ENCODE measurements at regions not wholly inside any gene's neighbourhood (a gene's known extent, or its start where the extent isn't known, plus 50 kb on each side); places are given as distances from the start of the nearest gene placed in this dataset.

DNA sequence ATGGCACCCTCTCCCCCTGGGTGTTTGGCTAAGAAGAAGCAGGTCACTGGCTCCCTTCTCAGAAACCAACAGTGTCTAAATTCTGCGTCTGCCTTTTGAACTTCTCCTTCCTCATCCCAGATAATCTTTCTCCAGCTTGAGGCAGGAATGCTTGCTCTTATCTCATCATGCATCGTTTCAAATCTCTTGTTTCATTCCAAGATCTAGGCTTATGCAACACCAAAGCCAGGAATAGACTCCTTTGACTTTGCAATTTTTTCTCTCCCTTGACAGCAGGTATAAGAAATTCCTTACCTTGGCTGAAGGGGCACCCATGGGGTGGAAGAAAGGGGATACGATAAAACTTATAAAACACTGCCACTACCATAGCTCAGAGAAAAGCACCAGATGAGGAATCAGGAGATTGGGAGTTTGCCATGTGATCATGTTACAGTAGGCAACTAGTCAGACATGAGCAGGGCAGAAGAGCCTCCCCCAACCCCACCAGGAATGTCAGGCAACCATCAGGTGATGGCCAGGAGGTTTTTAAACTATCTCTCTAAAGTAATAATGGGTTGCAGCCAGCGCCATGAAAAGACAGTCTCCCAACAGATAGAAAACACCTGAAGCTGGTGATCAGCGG lies 498.9 kb downstream of the KLF12 start:
- H3K79me2 ChIP-seq (ENCODE audit: insufficient read depth, low read length): no peaks in the 10 kb centered on the region
- no peak overlapping the region for H3K4me3 ChIP-seq (replicated peaks in 1 of 3; ENCODE audit: low read depth in 2 of 3, low read length in 3 of 3)
- H4K20me1 ChIP-seq (ENCODE audit: insufficient read depth, low read length): no peaks in the 10 kb centered on the region
- no peak overlapping the region for H3K4me2 ChIP-seq (replicated peaks; ENCODE audit: extremely low read depth, low read length, poor library complexity, severe bottlenecking)
- Mint-ChIP-seq H3K27ac (no peak overlapping the region), H3K36me3 (no peaks in the 10 kb centered on the region), H3K4me1 (no peaks in the 10 kb centered on the region), H3K9me3 (peaks cover under 1 to 17% (median 7%) of the 10 kb centered on the region in 7 donors), H3K27me3 (ENCODE audit: low read depth in 3 of 3) (peaks cover 0 to 1% (median 0%) of the 10 kb centered on the region in 3 donors), H3K4me3 (no peak overlapping the region)
- H3K27me3 ChIP-seq (ENCODE audit: control insufficient read depth in 2 of 2, insufficient read depth in 2 of 2, low read length in 2 of 2): no peaks in the 10 kb centered on the region
- no peak overlapping the region for H3K27ac ChIP-seq (ENCODE audit: low read depth in 1 of 2, low read length in 2 of 2)
- TF ChIP-seq, protein P1, sequence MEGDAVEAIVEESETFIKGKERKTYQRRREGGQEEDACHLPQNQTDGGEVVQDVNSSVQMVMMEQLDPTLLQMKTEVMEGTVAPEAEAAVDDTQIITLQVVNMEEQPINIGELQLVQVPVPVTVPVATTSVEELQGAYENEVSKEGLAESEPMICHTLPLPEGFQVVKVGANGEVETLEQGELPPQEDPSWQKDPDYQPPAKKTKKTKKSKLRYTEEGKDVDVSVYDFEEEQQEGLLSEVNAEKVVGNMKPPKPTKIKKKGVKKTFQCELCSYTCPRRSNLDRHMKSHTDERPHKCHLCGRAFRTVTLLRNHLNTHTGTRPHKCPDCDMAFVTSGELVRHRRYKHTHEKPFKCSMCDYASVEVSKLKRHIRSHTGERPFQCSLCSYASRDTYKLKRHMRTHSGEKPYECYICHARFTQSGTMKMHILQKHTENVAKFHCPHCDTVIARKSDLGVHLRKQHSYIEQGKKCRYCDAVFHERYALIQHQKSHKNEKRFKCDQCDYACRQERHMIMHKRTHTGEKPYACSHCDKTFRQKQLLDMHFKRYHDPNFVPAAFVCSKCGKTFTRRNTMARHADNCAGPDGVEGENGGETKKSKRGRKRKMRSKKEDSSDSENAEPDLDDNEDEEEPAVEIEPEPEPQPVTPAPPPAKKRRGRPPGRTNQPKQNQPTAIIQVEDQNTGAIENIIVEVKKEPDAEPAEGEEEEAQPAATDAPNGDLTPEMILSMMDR (IDR thresholded peaks at IDR 0.05): no peak
- no peak overlapping the region for H2AFZ ChIP-seq (ENCODE audit: insufficient read depth, low read depth, low read length, poor library complexity, severe bottlenecking)
- no peak overlapping the region for H3K9ac ChIP-seq (ENCODE audit: insufficient read depth, low read length, poor library complexity, severe bottlenecking)
- H3K36me3 ChIP-seq (replicated peaks in 1 of 2; ENCODE audit: control insufficient read depth in 1 of 2, insufficient read depth in 2 of 2, low read length in 2 of 2): no peaks in the 10 kb centered on the region
- WGBS (ENCODE audit: insufficient coverage): 96% methylated on average over 3 of the region's 5 CpGs
- no peaks in the 10 kb centered on the region for H3K4me1 ChIP-seq (ENCODE audit: control insufficient read depth in 1 of 2, insufficient read depth in 2 of 2, low read length in 2 of 2)
- intact Hi-C loops (cut with micrococcal nuclease): no loop called here
- DNase-seq: no peak
- peaks cover 0 to 10% of the 10 kb centered on the region in 2 donors for H3K9me3 ChIP-seq (replicated peaks in 1 of 2; ENCODE audit: control insufficient read depth in 1 of 2, insufficient read depth in 1 of 2, low read length in 2 of 2)

DNA sequence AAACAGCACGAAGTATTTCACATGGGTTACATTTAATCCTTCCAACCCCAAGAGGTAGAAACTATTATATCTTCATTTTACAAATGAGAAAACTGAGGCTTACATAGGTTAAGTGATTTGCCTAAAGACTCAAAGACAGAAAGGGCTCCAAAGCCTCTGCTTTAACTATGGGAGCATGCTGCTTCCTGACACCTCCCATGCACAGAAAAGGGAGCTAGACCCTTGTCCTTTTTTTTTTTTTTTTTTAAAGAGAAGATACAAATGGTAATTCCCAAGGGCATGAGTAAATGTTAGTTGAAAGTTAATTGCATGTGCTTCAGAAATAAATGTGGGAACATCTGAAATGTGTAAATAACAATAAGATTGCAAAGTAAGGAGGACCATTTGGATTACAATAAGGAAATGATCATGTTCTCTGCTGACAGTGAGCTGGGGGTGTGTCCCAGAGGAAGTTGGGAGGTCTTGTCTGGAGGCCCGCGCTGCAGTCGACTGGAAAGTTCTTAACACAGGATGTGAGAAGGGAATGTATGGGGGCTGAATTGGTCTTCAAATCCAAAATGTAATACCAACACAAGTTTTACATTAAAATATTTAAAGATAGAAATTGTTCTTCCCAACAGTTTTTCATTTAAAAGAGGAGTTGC lies 500.3 kb downstream of the KLF12 start:
- no peak overlapping the region for H3K4me3 ChIP-seq (replicated peaks in 1 of 3; ENCODE audit: low read depth in 2 of 3, low read length in 3 of 3)
- no peaks in the 10 kb centered on the region for H3K27me3 ChIP-seq (ENCODE audit: control insufficient read depth in 2 of 2, insufficient read depth in 2 of 2, low read length in 2 of 2)
- H3K4me1 Mint-ChIP-seq: no peaks in the 10 kb centered on the region
- peaks cover 0 to 5% of the 10 kb centered on the region in 2 donors for H3K9me3 ChIP-seq (replicated peaks in 1 of 2; ENCODE audit: control insufficient read depth in 1 of 2, insufficient read depth in 1 of 2, low read length in 2 of 2)
- H3K9ac ChIP-seq (ENCODE audit: insufficient read depth, low read length, poor library complexity, severe bottlenecking): no peak overlapping the region
- no peaks in the 10 kb centered on the region for H3K36me3 ChIP-seq (replicated peaks in 1 of 2; ENCODE audit: control insufficient read depth in 1 of 2, insufficient read depth in 2 of 2, low read length in 2 of 2)
- no peak overlapping the region for H3K27ac ChIP-seq (ENCODE audit: low read depth in 1 of 2, low read length in 2 of 2)
- no peak overlapping the region for H2AFZ ChIP-seq (ENCODE audit: insufficient read depth, low read depth, low read length, poor library complexity, severe bottlenecking)
- H3K9me3 Mint-ChIP-seq: peaks cover 0 to 17% (median 5%) of the 10 kb centered on the region in 7 donors
- intact Hi-C loops (cut with micrococcal nuclease): no loop called here
- WGBS (ENCODE audit: insufficient coverage): no CpG with 5 or more reads among the region's 4 CpGs
- H4K20me1 ChIP-seq (ENCODE audit: insufficient read depth, low read length): no peaks in the 10 kb centered on the region
- DNase-seq: no peak
- no peaks in the 10 kb centered on the region for H3K4me1 ChIP-seq (ENCODE audit: control insufficient read depth in 1 of 2, insufficient read depth in 2 of 2, low read length in 2 of 2)
- H3K27me3 Mint-ChIP-seq (ENCODE audit: low read depth in 3 of 3): peaks cover 0 to 1% (median 0%) of the 10 kb centered on the region in 3 donors
- H3K4me2 ChIP-seq (replicated peaks; ENCODE audit: extremely low read depth, low read length, poor library complexity, severe bottlenecking): no peak overlapping the region
- no peak overlapping the region for H3K4me3 Mint-ChIP-seq
- H3K79me2 ChIP-seq (ENCODE audit: insufficient read depth, low read length): no peaks in the 10 kb centered on the region
- H3K36me3 Mint-ChIP-seq: no peaks in the 10 kb centered on the region
- H3K27ac Mint-ChIP-seq: no peak overlapping the region
- TF ChIP-seq, protein P1 (IDR thresholded peaks at IDR 0.05): no peak

Measured in CD14-positive monocyte (primary cell).